Prostate gland (tissue), 2 donors: ENCODE measurements at regions not wholly inside any gene's neighbourhood (a gene's known extent, or its start where the extent isn't known, plus 50 kb on each side); places are given as distances from the start of the nearest gene placed in this dataset.

Source experiments
- DNase-seq: peaks from one replicate; pipeline ENCODE4 v3.0.0-alpha.2; 2019; ENCODE audit warnings: low spot score
- H3K27ac ChIP-seq, 2 donors: fragments of 200-600 bp; sonication (generic); 2 replicates each; pipeline ENCODE4 v1.5.1; 2017 to 2019
- H3K27me3 ChIP-seq: fragments of 200-600 bp; sonication (generic); replicated peaks from 2 replicates; pipeline ENCODE4 v1.5.1; 2019; ENCODE audit not compliant: insufficient read depth
- H3K36me3 ChIP-seq, 2 donors: fragments of 200-600 bp; sonication (generic); 1 replicate in 1 of 2; 2 replicates in 1 of 2; pipeline versions ENCODE4 v1.5.1 to v1.8.1; 2017 to 2019
- H3K4me1 ChIP-seq: fragments of 200-600 bp; sonication (generic); replicated peaks from 2 replicates; pipeline ENCODE4 v1.5.1; 2019
- H3K4me3 ChIP-seq, 2 donors: fragments of 200-600 bp; sonication (generic); 2 replicates each; pipeline ENCODE4 v1.5.1; 2017 to 2019
- H3K9me3 ChIP-seq: fragments of 200-600 bp; sonication (generic); 2 replicates; pipeline ENCODE4 v1.5.1; 2017
- POLR2A ChIP-seq: fragments of 450-650 bp; IDR thresholded peaks from one replicate; pipeline ENCODE4 v1.6.1; 2016; ENCODE audit warnings: antibody characterized with exemption, mild to moderate bottlenecking
- POLR2AphosphoS5 ChIP-seq: sonication (generic); formaldehyde crosslinking; IDR thresholded peaks from one replicate; pipeline ENCODE4 v1.6.1; 2017; ENCODE audit warnings: antibody characterized with exemption
- WGBS: methylation state at CpG from one replicate; pipeline ENCODE4 v1.1.5; 2018; 5-methylcytosine and 5-hydroxymethylcytosine counted together
- intact Hi-C: fragments of 100-400 bp; cut with DNase I; formaldehyde crosslinking; loops from one replicate; pipeline ENCODE4 v1.14.2; 2022
- TF ChIP-seq, protein P1 (sequence below), 4 experiments: fragments of 200-600 bp in 2 of 4; fragments of 450-650 bp in 2 of 4; sonication (generic) in 2 of 4; IDR thresholded peaks; 1 replicate in 3 of 4; 2 replicates in 1 of 4; pipeline ENCODE4 v1.5.1; 2016 to 2019; ENCODE audit warnings: antibody characterized with exemption in 4 of 4, mild to moderate bottlenecking in 2 of 4, moderate library complexity in 2 of 4

DNA sequence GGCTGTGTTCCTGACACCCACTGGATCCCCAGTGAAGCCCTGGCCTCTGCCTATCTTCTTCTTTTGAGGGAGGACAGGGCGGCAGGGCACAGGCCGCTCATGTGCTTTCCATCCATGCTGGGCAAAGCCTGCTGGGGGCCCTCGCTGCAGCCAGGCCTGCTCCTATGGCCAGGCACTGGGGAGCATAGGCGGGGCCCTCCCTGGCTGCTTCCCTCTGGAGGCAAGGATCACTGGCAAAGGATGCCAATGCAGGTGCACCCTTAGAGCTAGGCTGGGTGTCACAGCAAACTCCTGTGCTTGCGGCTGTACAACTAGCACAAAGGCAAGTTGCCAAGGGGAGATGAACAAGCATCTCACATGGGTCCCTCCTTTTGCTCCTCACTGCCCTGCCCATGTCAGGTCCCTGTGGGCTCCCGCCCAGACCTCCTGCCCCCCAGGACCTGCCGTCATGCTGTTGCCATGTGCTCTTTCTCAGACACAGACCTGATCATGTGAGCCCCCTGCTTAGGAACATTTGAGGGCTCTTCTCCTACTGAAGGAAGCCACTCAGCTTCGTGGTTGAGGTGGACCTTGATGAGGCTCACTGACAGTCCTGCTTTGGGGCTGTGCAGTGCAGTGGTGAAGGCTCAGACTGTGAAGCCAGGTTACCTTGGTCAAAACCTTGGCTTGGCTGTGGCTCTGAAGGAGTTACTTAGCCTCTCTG lies 393.6 kb downstream of the PTPRU start:
- H3K9me3 ChIP-seq, result no peaks in the 10 kb centered on the region
- H3K27me3 ChIP-seq, result peaks cover 2% of the 10 kb centered on the region
- no peaks in the 10 kb centered on the region for H3K4me1 ChIP-seq
- no peak for DNase-seq
- H3K27ac ChIP-seq, result no peak overlapping the region
- intact Hi-C loops, result no loop called here
- WGBS, result 83% methylated on average over 7 of the region's 8 CpGs
- no peak overlapping the region for H3K4me3 ChIP-seq
- H3K36me3 ChIP-seq, result no peaks in the 10 kb centered on the region
- TF ChIP-seq, protein P1, sequence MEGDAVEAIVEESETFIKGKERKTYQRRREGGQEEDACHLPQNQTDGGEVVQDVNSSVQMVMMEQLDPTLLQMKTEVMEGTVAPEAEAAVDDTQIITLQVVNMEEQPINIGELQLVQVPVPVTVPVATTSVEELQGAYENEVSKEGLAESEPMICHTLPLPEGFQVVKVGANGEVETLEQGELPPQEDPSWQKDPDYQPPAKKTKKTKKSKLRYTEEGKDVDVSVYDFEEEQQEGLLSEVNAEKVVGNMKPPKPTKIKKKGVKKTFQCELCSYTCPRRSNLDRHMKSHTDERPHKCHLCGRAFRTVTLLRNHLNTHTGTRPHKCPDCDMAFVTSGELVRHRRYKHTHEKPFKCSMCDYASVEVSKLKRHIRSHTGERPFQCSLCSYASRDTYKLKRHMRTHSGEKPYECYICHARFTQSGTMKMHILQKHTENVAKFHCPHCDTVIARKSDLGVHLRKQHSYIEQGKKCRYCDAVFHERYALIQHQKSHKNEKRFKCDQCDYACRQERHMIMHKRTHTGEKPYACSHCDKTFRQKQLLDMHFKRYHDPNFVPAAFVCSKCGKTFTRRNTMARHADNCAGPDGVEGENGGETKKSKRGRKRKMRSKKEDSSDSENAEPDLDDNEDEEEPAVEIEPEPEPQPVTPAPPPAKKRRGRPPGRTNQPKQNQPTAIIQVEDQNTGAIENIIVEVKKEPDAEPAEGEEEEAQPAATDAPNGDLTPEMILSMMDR (IDR thresholded peaks at IDR 0.05), result no peak
- TF ChIP-seq POLR2A (no peak), POLR2AphosphoS5 (no peak)

DNA sequence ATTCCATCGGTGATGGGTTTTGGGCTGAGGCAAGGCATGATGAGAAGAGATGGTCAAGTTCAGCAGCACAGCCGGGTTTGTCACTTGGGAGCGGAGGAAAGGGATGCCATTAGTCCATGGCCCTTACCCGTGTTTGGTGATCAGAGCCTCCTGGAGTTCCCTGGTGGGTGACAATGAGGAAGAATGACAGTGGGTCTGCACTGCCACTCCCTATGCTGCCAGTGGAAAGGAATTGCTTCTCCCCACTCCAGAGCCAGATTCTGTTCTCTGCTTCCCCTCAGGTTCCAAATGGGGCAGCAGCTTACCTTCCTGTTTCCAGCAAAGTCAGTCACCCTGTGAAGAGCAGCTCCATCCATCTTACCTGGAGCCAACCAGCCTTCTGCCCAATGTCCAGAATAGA lies 393.1 kb downstream of the PTPRU start:
- intact Hi-C loops, result no loop called here
- no peaks in the 10 kb centered on the region for H3K9me3 ChIP-seq
- H3K4me1 ChIP-seq, result no peaks in the 10 kb centered on the region
- TF ChIP-seq, protein P1 (IDR thresholded peaks at IDR 0.05), result no peak
- no peak for TF ChIP-seq POLR2AphosphoS5
- TF ChIP-seq POLR2A, result no peak
- 28% methylated on average over 4 of the region's 4 CpGs for WGBS
- H3K36me3 ChIP-seq, result no peaks in the 10 kb centered on the region
- H3K4me3 ChIP-seq, result no peak overlapping the region
- no peak overlapping the region for H3K27ac ChIP-seq
- DNase-seq, result no peak
- no peaks in the 10 kb centered on the region for H3K27me3 ChIP-seq

DNA sequence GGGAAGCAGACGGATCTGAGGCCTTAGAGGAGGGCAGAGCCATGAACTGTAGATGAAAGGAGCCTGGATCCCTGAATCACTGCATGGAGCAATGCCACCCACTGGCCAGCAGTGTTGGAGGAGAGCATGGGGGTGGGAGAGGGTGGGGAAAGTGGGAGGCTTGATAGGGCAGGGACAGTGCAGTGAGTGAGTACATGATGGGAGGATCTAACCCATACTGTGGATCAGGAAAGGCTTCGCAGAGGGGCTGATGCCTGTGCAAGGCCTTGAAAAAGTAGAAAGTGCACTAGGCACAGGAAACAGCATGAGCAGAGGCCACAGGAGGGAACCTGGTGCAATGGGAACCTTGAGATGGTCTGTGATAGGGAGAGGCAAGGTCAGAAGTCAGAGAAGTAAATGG lies 391.9 kb downstream of the PTPRU start:
- no peaks in the 10 kb centered on the region for H3K4me1 ChIP-seq
- DNase-seq, result no peak
- H3K9me3 ChIP-seq, result no peaks in the 10 kb centered on the region
- no peak overlapping the region for H3K4me3 ChIP-seq
- WGBS, result 92% methylated on average over 2 of the region's 2 CpGs
- TF ChIP-seq POLR2AphosphoS5 (no peak), POLR2A (no peak)
- TF ChIP-seq, protein P1 (IDR thresholded peaks at IDR 0.05), result no peak
- no peaks in the 10 kb centered on the region for H3K27me3 ChIP-seq
- intact Hi-C loops, result no loop called here
- no peak overlapping the region for H3K27ac ChIP-seq
- no peaks in the 10 kb centered on the region for H3K36me3 ChIP-seq

DNA sequence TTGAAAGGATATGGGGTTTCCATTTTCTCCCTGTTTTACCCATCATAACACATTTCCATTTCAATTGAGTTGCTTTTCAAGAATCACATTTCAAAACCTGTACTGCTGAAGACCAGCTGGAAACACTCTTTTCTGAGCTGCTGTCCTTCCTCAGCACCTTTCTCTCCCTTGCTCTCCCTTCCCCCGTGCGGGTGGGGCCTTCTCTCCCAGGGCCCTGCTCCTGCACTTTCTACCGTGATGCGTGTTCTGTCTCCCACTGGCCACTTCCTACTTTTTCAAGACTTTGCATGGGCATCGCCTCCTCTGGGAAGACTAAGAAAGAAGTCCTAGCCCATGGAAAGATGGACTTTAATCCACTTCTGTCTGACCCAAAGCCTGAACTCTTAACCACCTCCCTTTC lies 390.4 kb downstream of the PTPRU start:
- H3K27ac ChIP-seq, result no peak overlapping the region
- no peaks in the 10 kb centered on the region for H3K9me3 ChIP-seq
- intact Hi-C loops, result no loop called here
- no peaks in the 10 kb centered on the region for H3K36me3 ChIP-seq
- no peaks in the 10 kb centered on the region for H3K4me1 ChIP-seq
- TF ChIP-seq POLR2A (no peak), POLR2AphosphoS5 (no peak)
- TF ChIP-seq, protein P1 (IDR thresholded peaks at IDR 0.05), result no peak
- H3K4me3 ChIP-seq, result no peak overlapping the region
- no peak for DNase-seq
- H3K27me3 ChIP-seq, result no peaks in the 10 kb centered on the region
- WGBS, result 66% methylated on average over 5 of the region's 5 CpGs

DNA sequence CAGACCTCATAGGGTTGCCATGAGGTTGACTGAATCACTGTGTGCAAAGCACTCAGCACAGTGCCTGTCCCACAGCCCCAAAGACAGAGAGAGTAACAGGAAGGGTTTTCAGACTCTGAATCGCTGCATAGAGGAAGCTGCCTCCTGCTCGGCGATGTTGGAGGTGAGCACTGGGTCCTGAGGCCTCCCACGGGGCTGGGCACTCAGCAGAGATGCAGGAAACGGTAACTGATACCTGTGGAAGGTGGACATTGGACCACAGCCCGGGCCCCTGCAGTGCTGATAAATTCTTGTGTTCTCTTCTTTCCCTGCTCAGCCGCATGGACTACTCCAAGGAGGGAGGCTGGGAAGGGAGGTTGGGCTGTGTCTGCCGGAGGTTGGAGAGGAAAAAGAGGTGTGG lies 389.7 kb downstream of the PTPRU start:
- TF ChIP-seq POLR2A, result no peak
- TF ChIP-seq POLR2AphosphoS5, result no peak
- TF ChIP-seq, protein P1 (IDR thresholded peaks at IDR 0.05), result no peak
- 79% methylated on average over 8 of the region's 8 CpGs for WGBS
- Histone ChIP-seq H3K27me3 (no peaks in the 10 kb centered on the region), H3K4me1 (no peaks in the 10 kb centered on the region), H3K36me3 (no peaks in the 10 kb centered on the region), H3K9me3 (no peaks in the 10 kb centered on the region), H3K4me3 (no peak overlapping the region), H3K27ac (no peak overlapping the region)
- intact Hi-C loops, result no loop called here
- DNase-seq, result no peak
